Sigmoid colon (tissue), 6 donors: ENCODE measurements at regions not wholly inside any gene's neighbourhood (a gene's known extent, or its start where the extent isn't known, plus 50 kb on each side); places are given as distances from the start of the nearest gene placed in this dataset.

ENCODE experiments used
- DNase-seq: peaks from one replicate; pipeline ENCODE4 v3.0.0-alpha.2; 2019
- H3K27ac ChIP-seq, 4 donors: fragments of 200-600 bp; sonication (generic); one replicate each; pipeline ENCODE4 v1.5.1; 2016 to 2019; ENCODE audit warnings: mild to moderate bottlenecking in 1 of 4
- H3K27me3 ChIP-seq, 3 donors: fragments of 200-600 bp; sonication (generic); one replicate each; pipeline ENCODE4 v1.5.1; 2019; ENCODE audit warnings: mild to moderate bottlenecking in 1 of 3
- H3K36me3 ChIP-seq, 4 donors: fragments of 200-600 bp; sonication (generic); one replicate each; pipeline ENCODE4 v1.5.1; 2016 to 2019
- H3K4me1 ChIP-seq, 4 donors: fragments of 200-600 bp; sonication (generic); one replicate each; pipeline ENCODE4 v1.5.1; 2017 to 2019
- H3K4me3 ChIP-seq, 4 donors: fragments of 200-600 bp; sonication (generic); one replicate each; pipeline ENCODE4 v1.5.1; 2017 to 2019; ENCODE audit warnings: mild to moderate bottlenecking in 2 of 4, moderate library complexity in 1 of 4
- H3K9me3 ChIP-seq, 4 donors: fragments of 200-600 bp in 3 of 4; sonication (generic) in 3 of 4; one replicate each; pipeline versions ENCODE4 v1.5.1 to v1.6.1; 2013 to 2019
- CTCF ChIP-seq, 4 experiments: fragments of 450-650 bp in 3 of 4; fragments of 200-600 bp in 1 of 4; IDR thresholded peaks; one replicate each; pipeline ENCODE4 v1.5.1; 2016 to 2019; ENCODE audit warnings: antibody characterized with exemption in 4 of 4, mild to moderate bottlenecking in 3 of 4, moderate library complexity in 2 of 4
- EP300 ChIP-seq, 4 donors: sonication (generic); formaldehyde crosslinking; IDR thresholded peaks; one replicate each; pipeline ENCODE4 v1.6.1; 2017; ENCODE audit warnings: antibody characterized with exemption in 4 of 4
- POLR2A ChIP-seq, 2 donors: fragments of 450-650 bp; IDR thresholded peaks; one replicate each; pipeline ENCODE4 v1.6.1; 2016; ENCODE audit warnings: antibody characterized with exemption in 2 of 2, mild to moderate bottlenecking in 2 of 2, moderate library complexity in 2 of 2
- POLR2AphosphoS5 ChIP-seq, 4 donors: sonication (generic); formaldehyde crosslinking; IDR thresholded peaks; one replicate each; pipeline ENCODE4 v1.6.1; 2017; ENCODE audit warnings: antibody characterized with exemption in 4 of 4
- WGBS, 2 donors: extraction: QIAGEN DNeasy Blood & Tissue Kit; methylation state at CpG; one replicate each; pipeline ENCODE4 v1.1.7; 2013; 5-methylcytosine and 5-hydroxymethylcytosine counted together
- intact Hi-C: fragments of 100-400 bp; cut with DNase I; formaldehyde crosslinking; loops from one replicate; pipeline ENCODE4 v1.15.1; 2023
- donor health status: healthy with polysubstance abuse.
- donor health status: healthy.

GRCh38 chr21:35578347-35578782 lies 482.0 kb downstream of the SETD4 start:
- intact Hi-C loops: no loop called here
- Histone ChIP-seq H3K27ac (no peak overlapping the region), H3K36me3 (no peaks in the 10 kb centered on the region), H3K9me3 (no peaks in the 10 kb centered on the region), H3K4me3 (no peak overlapping the region), H3K27me3 (peaks cover 0 to 10% (median 0%) of the 10 kb centered on the region in 3 donors), H3K4me1 (no peaks in the 10 kb centered on the region)
- 60 to 79% methylated on average over 6 of the region's 6 CpGs for WGBS, 2 donors
- no peak for DNase-seq
- TF ChIP-seq POLR2AphosphoS5 (IDR thresholded peaks at IDR 0.05) (no peak), POLR2A (IDR thresholded peaks at IDR 0.05) (no peak), EP300 (IDR thresholded peaks at IDR 0.05) (no peak), CTCF (IDR thresholded peaks at IDR 0.05) (no peak)

GRCh38 chr21:35575280-35575915 lies 484.9 kb downstream of the SETD4 start:
- Histone ChIP-seq H3K27me3 (peaks cover 0 to 1% (median 0%) of the 10 kb centered on the region in 3 donors), H3K4me1 (no peaks in the 10 kb centered on the region), H3K9me3 (no peaks in the 10 kb centered on the region), H3K27ac (no peak overlapping the region), H3K36me3 (no peaks in the 10 kb centered on the region), H3K4me3 (no peak overlapping the region)
- TF ChIP-seq POLR2A (IDR thresholded peaks at IDR 0.05): no peak
- no peak for TF ChIP-seq CTCF (IDR thresholded peaks at IDR 0.05)
- no peak for TF ChIP-seq EP300 (IDR thresholded peaks at IDR 0.05)
- TF ChIP-seq POLR2AphosphoS5 (IDR thresholded peaks at IDR 0.05): no peak
- WGBS, 2 donors: 82 to 86% methylated on average over 3 of the region's 3 CpGs
- DNase-seq: no peak
- intact Hi-C loops: no loop called here

GRCh38 chr21:35573472-35574374 lies 486.6 kb downstream of the SETD4 start:
- no peak overlapping the region for H3K27ac ChIP-seq
- DNase-seq: no peak
- no peaks in the 10 kb centered on the region for H3K27me3 ChIP-seq
- intact Hi-C loops: no loop called here
- WGBS, 2 donors: 50 to 73% methylated on average over 6 of the region's 6 CpGs
- TF ChIP-seq POLR2AphosphoS5 (IDR thresholded peaks at IDR 0.05): no peak
- no peak for TF ChIP-seq EP300 (IDR thresholded peaks at IDR 0.05)
- no peak for TF ChIP-seq POLR2A (IDR thresholded peaks at IDR 0.05)
- no peak for TF ChIP-seq CTCF (IDR thresholded peaks at IDR 0.05)
- no peak overlapping the region for H3K4me3 ChIP-seq
- H3K36me3 ChIP-seq: no peaks in the 10 kb centered on the region
- H3K4me1 ChIP-seq: no peaks in the 10 kb centered on the region
- H3K9me3 ChIP-seq: no peaks in the 10 kb centered on the region

- intact Hi-C loops: no loop called here
- H3K9me3 ChIP-seq: no peaks in the 10 kb centered on the region
Measured at GRCh38 chr21:35571910-35572309, 488.4 kb downstream of the SETD4 start.

More at GRCh38 chr21:35571910-35572309, 488.4 kb downstream of the SETD4 start:
- H3K27ac ChIP-seq: no peak overlapping the region
- no peaks in the 10 kb centered on the region for H3K27me3 ChIP-seq
- DNase-seq: no peak
- no peaks in the 10 kb centered on the region for H3K36me3 ChIP-seq
- TF ChIP-seq POLR2AphosphoS5 (IDR thresholded peaks at IDR 0.05) (no peak), CTCF (IDR thresholded peaks at IDR 0.05) (no peak), EP300 (IDR thresholded peaks at IDR 0.05) (no peak), POLR2A (IDR thresholded peaks at IDR 0.05) (no peak)
- WGBS, 2 donors: 76 to 84% methylated on average over 7 of the region's 7 CpGs
- no peaks in the 10 kb centered on the region for H3K4me1 ChIP-seq
- H3K4me3 ChIP-seq: no peak overlapping the region
